ENCODE measurements at regions not wholly inside any gene's neighbourhood (a gene's known extent, or its start where the extent isn't known, plus 50 kb on each side); places are given as distances from the start of the nearest gene placed in this dataset.

DNA sequence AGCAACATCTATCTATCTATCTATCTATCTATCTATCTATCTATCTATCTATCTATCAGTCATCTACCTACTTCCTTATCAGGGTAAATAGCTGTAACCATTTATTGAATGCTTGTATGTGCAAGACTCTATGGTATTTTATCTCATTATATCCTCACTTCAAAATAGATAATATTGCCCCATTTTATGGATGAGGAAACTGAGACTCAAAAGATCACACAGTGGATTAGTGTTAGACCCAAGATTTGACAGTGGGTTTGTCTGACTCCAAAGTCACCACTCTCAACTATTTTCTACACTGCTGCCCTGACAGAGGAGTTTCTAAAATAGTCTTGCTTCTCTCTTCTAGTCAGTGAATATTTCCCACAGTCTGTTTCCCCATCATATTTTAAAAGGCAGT, 94.3 kb upstream of the NR3C1 start:
- in situ Hi-C loops (cut with HindIII; ENCODE audit: low pct_ligation_motif_present, low sequenced_read_pairs): no loop called here
- no peaks in the 10 kb centered on the region for H3K27me3 ChIP-seq (replicated peaks)
- TF ChIP-seq, protein P1, sequence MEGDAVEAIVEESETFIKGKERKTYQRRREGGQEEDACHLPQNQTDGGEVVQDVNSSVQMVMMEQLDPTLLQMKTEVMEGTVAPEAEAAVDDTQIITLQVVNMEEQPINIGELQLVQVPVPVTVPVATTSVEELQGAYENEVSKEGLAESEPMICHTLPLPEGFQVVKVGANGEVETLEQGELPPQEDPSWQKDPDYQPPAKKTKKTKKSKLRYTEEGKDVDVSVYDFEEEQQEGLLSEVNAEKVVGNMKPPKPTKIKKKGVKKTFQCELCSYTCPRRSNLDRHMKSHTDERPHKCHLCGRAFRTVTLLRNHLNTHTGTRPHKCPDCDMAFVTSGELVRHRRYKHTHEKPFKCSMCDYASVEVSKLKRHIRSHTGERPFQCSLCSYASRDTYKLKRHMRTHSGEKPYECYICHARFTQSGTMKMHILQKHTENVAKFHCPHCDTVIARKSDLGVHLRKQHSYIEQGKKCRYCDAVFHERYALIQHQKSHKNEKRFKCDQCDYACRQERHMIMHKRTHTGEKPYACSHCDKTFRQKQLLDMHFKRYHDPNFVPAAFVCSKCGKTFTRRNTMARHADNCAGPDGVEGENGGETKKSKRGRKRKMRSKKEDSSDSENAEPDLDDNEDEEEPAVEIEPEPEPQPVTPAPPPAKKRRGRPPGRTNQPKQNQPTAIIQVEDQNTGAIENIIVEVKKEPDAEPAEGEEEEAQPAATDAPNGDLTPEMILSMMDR (IDR thresholded peaks at IDR 0.05; ENCODE audit: low read depth, low read length, missing control alignments): no peak
- no peak overlapping the region for H3K27ac ChIP-seq
- no peak for DNase-seq
- H3K4me3 ChIP-seq (ENCODE audit: low read depth, low read length): no peak overlapping the region
- H3K36me3 ChIP-seq (replicated peaks): no peaks in the 10 kb centered on the region

DNA sequence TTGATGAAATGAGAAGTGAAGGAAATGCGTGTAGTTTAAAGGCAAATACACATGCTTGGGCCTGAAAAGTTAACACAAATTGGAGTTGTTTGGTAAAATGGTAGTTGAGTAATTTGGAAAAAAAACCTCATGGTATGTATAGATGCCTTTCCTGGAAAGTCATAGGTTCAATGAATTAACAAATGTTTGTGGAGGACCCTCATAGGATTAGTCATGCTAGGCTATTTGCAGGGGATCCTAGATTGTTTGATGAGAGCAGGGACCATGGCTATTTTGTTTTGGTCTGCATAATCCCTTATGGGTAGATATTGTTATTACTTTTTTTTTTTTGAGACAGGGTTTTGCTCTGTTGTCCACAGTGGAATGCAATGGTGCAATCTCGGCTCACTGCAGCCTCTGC, 93.5 kb upstream of the NR3C1 start:
- TF ChIP-seq, protein P1 (IDR thresholded peaks at IDR 0.05; ENCODE audit: low read depth, low read length, missing control alignments): no peak
- DNase-seq: no peak
- Histone ChIP-seq H3K36me3 (replicated peaks) (no peaks in the 10 kb centered on the region), H3K27me3 (replicated peaks) (no peaks in the 10 kb centered on the region), H3K27ac (no peak overlapping the region), H3K4me3 (ENCODE audit: low read depth, low read length) (no peak overlapping the region)
- in situ Hi-C loops (cut with HindIII; ENCODE audit: low pct_ligation_motif_present, low sequenced_read_pairs): no loop called here

DNA sequence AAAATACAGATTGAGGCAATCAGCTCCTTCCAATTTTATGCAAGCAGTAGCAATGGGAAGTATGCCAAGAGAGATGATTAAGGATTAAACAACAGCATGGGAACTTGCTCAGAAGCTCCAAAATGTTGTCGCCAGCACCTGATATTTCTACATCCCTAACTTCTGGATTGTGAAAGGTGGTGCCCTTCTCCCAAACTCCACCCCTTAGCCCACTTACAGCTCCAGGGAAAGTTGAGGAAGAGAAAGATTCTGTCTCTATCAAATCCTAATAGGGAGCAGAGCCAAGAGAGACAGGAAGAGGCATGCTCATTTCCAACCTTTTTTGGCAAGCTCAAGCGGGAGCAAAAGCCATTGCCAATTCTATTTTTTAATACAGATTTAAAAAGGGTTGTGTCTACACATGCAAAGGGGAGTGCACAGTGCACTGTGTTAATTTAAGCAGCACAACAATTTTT, 92.4 kb upstream of the NR3C1 start:
- Histone ChIP-seq H3K36me3 (replicated peaks) (no peaks in the 10 kb centered on the region), H3K27ac (no peak overlapping the region), H3K4me3 (ENCODE audit: low read depth, low read length) (no peak overlapping the region), H3K27me3 (replicated peaks) (no peaks in the 10 kb centered on the region)
- in situ Hi-C loops (cut with HindIII; ENCODE audit: low pct_ligation_motif_present, low sequenced_read_pairs): no loop called here
- TF ChIP-seq, protein P1 (IDR thresholded peaks at IDR 0.05; ENCODE audit: low read depth, low read length, missing control alignments): no peak
- no peak for DNase-seq

DNA sequence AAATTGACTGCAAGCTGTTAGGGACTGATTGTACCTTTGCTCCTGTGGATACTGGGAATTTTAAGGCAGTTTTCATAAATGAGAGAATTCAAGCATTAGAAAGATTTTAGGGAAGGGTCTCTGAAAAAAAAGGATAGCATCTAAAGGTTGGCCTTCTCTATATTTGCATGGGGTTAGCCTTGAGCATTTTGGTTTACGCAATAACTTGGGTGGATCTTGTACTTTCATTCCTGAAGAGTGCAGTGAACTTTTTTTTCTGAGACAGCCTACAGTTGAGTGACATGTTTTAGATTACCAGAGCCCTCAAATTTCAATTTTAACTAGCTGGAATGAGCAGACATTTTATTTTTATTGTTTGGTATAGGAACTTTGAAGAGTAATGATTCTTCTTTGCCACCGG, 91.6 kb upstream of the NR3C1 start:
- in situ Hi-C loops (cut with HindIII; ENCODE audit: low pct_ligation_motif_present, low sequenced_read_pairs): no loop called here
- no peaks in the 10 kb centered on the region for H3K36me3 ChIP-seq (replicated peaks)
- H3K4me3 ChIP-seq (ENCODE audit: low read depth, low read length): no peak overlapping the region
- DNase-seq: no peak
- TF ChIP-seq, protein P1 (IDR thresholded peaks at IDR 0.05; ENCODE audit: low read depth, low read length, missing control alignments): no peak
- no peaks in the 10 kb centered on the region for H3K27me3 ChIP-seq (replicated peaks)
- H3K27ac ChIP-seq: no peak overlapping the region

DNA sequence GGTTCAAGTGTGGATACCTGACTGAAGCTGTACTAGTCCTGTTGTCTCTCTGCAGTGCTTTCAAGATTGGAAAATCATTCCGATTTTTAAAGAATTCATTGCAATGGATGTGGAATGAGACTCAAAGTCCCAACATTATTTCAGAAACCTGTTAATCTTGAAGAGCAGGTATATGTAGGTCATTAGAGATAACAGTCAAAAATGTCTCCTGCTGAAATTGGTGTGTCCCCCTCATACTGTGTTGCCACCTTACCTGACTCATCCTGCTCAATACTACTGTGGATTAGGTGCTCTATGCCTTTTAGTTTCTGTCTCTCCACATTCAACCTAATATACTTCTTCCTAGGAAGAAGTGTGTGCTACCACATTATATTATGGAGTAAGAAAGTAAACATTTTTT, 91.1 kb upstream of the NR3C1 start:
- no peaks in the 10 kb centered on the region for H3K36me3 ChIP-seq (replicated peaks)
- H3K27ac ChIP-seq: no peak overlapping the region
- no peak overlapping the region for H3K4me3 ChIP-seq (ENCODE audit: low read depth, low read length)
- in situ Hi-C loops (cut with HindIII; ENCODE audit: low pct_ligation_motif_present, low sequenced_read_pairs): no loop called here
- DNase-seq: no peak
- H3K27me3 ChIP-seq (replicated peaks): no peaks in the 10 kb centered on the region
- TF ChIP-seq, protein P1 (IDR thresholded peaks at IDR 0.05; ENCODE audit: low read depth, low read length, missing control alignments): no peak

DNA sequence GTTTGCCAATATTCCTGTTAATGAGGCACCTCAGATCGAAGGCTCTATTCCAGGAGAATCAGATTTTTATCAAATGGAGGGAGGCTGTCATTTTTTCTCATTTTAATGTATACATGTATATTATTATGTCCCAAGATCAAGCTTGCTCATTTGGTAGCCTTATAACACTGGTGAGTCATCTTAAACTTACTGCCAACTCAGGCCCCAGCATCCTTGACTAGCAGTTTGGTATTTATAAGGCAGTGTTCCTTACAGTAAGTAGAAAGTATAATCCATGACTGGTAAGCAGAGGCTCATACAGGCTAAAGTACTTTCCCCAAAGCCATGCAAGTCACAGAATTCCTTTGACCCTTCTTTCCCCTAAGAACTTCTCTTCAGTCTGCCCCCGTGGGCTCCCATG, 90.7 kb upstream of the NR3C1 start:
- Histone ChIP-seq H3K36me3 (replicated peaks) (no peaks in the 10 kb centered on the region), H3K27me3 (replicated peaks) (no peaks in the 10 kb centered on the region), H3K27ac (no peak overlapping the region), H3K4me3 (ENCODE audit: low read depth, low read length) (no peak overlapping the region)
- TF ChIP-seq, protein P1 (IDR thresholded peaks at IDR 0.05; ENCODE audit: low read depth, low read length, missing control alignments): no peak
- in situ Hi-C loops (cut with HindIII; ENCODE audit: low pct_ligation_motif_present, low sequenced_read_pairs): no loop called here
- peak; percentile 79 for DNase-seq

All from brain microvascular endothelial cell (primary cell).